Karpas-422 (cell line): ENCODE measurements at regions not wholly inside any gene's neighbourhood (a gene's known extent, or its start where the extent isn't known, plus 50 kb on each side); places are given as distances from the start of the nearest gene placed in this dataset.

Experiments used
- DNase-seq: peaks from one replicate; pipeline ENCODE4 v3.0.0-alpha.2; 2015
- H2AFZ ChIP-seq: fragments of 200-600 bp; sonication (generic); 2 replicates; pipeline ENCODE4 v1.6.1; 2014; ENCODE audit warnings: antibody characterized with exemption, low read length, mixed read lengths
- H3K27ac ChIP-seq: fragments of 200-600 bp; sonication (generic); 2 replicates; pipeline ENCODE4 v1.5.1; 2014; ENCODE audit warnings: mild to moderate bottlenecking, low read length, moderate library complexity
- H3K27me3 ChIP-seq: fragments of 200-600 bp; sonication (generic); 2 replicates; pipeline ENCODE4 v1.6.1; 2014; ENCODE audit warnings: low read length, mixed read lengths
- H3K36me3 ChIP-seq: fragments of 200-600 bp; sonication (generic); 2 replicates; pipeline ENCODE4 v1.6.1; 2014; ENCODE audit warnings: low read length, mixed read lengths; ENCODE audit not compliant: insufficient read depth
- H3K4me1 ChIP-seq: fragments of 200-600 bp; sonication (generic); 2 replicates; pipeline ENCODE4 v1.6.1; 2014; ENCODE audit warnings: mild to moderate bottlenecking, low read length, mixed read lengths
- H3K4me2 ChIP-seq: fragments of 200-600 bp; sonication (generic); 2 replicates; pipeline ENCODE4 v1.6.1; 2014; ENCODE audit warnings: low read length, low read depth, mild to moderate bottlenecking; ENCODE audit not compliant: poor library complexity, severe bottlenecking
- H3K4me3 ChIP-seq: fragments of 200-600 bp; sonication (generic); 2 replicates; pipeline ENCODE4 v1.5.1; 2014; ENCODE audit warnings: mild to moderate bottlenecking, antibody characterized with exemption, low read length, mixed read lengths
- H3K79me2 ChIP-seq: fragments of 200-600 bp; sonication (generic); 2 replicates; pipeline ENCODE4 v1.6.1; 2014; ENCODE audit warnings: mild to moderate bottlenecking, low read length, mixed read lengths
- H3K9ac ChIP-seq: fragments of 200-600 bp; sonication (generic); 2 replicates; pipeline ENCODE4 v1.6.0; 2014; ENCODE audit warnings: low read length
- H3K9me2 ChIP-seq: fragments of 200-600 bp; sonication (generic), shearing (Covaris generic); replicated peaks from 2 replicates; pipeline ENCODE4 v1.6.0; 2014; ENCODE audit warnings: mild to moderate bottlenecking, low read length, moderate library complexity; ENCODE audit not compliant: insufficient read depth
- H3K9me3 ChIP-seq: fragments of 300-700, 200-600 bp; sonication (generic); 2 replicates; pipeline ENCODE4 v1.6.1; 2014; ENCODE audit warnings: low read length, mixed read lengths
- H4K20me1 ChIP-seq: fragments of 200-600 bp; sonication (generic); 2 replicates; pipeline ENCODE4 v1.6.1; 2014; ENCODE audit warnings: mild to moderate bottlenecking, antibody characterized with exemption, low read length, low read depth; ENCODE audit not compliant: insufficient read depth

DNA sequence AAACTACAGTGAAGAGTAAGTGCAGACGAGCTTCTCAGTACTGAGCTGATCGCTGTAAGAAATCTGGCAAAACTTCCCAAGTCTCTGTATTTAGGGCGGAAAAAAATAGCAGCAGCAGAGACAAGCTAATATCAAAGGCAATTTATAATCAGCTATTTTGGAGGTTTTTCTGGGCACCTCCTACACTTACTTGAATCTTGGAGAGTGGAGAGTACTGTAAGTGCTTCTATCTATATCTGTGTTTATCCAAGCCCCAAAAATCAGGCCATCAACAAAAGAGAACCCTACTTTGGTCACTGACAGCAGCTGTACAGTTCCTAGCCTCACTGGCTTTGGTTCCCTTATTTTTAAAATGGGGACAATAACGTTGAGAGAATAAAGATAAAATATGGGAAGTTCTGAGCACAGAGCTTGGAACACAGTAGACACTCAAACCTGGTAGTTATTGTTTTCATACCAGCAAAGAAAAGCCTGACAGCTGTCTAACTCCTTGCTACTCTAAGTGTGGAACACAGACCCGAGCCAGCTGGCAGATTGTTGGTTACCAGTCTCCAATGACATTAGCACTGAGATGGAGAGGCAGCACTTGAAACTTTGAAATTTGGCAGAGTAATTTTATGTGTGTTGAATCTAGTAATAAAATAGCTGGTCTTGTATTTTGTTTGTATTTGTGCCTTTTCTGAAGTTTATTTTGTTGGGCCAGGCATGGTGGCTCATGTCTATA, 96.0 kb upstream of the SLC28A3 start:
- H3K9me2 ChIP-seq = no peaks in the 10 kb centered on the region
- no peaks in the 10 kb centered on the region for H3K4me1 ChIP-seq
- DNase-seq = no peak
- no peak overlapping the region for H2AFZ ChIP-seq
- H3K79me2 ChIP-seq = no peaks in the 10 kb centered on the region
- H3K36me3 ChIP-seq = no peaks in the 10 kb centered on the region
- no peaks in the 10 kb centered on the region for H3K27me3 ChIP-seq
- no peak overlapping the region for H3K4me3 ChIP-seq
- H3K4me2 ChIP-seq = no peak overlapping the region
- no peak overlapping the region for H3K27ac ChIP-seq
- H3K9me3 ChIP-seq = no peaks in the 10 kb centered on the region
- H3K9ac ChIP-seq = no peak overlapping the region
- no peaks in the 10 kb centered on the region for H4K20me1 ChIP-seq

DNA sequence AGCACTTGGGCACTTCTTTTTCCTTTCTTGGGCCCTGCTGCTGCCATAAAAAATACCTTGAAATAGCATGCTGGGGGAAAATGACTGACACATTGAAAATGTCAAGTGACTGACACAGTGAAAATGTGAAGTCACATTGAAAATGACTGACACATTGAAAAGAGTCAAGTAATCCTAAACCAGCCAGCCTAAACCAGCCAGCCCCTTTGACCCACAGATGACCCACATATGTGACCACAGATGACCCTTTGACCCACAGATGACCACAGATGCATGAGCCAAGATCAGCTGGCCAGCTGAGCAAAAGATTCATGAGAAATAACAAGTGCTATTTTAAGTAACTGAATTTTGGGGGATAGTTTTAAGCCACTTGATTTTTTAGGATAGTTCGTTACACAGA, 97.8 kb upstream of the SLC28A3 start:
- Histone ChIP-seq H3K9me2 (no peaks in the 10 kb centered on the region), H4K20me1 (no peaks in the 10 kb centered on the region), H3K9me3 (no peaks in the 10 kb centered on the region), H3K36me3 (no peaks in the 10 kb centered on the region), H3K27ac (no peak overlapping the region), H2AFZ (no peak overlapping the region), H3K4me1 (no peaks in the 10 kb centered on the region), H3K4me2 (no peak overlapping the region), H3K79me2 (no peaks in the 10 kb centered on the region), H3K4me3 (no peak overlapping the region), H3K27me3 (no peaks in the 10 kb centered on the region), H3K9ac (no peak overlapping the region)
- no peak for DNase-seq

DNA sequence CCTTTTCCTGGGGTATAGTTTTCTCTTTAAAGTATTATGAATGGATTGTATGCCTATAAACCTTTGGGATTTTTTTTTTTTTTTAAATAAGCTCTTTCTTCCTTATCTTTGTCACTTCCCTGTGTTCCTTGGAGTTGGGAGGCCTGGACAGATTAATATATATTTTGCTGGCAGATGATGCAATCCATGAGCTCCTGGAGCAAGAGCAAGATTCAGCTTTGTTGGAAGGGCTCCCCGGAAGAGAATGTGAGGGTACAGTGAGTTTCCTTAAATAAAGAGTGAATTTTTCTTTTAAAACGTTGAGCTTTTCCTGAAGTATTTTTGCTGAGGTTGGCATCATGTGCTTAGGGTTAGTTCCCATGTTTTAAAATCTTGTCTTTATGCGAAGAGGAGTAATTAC, 98.7 kb upstream of the SLC28A3 start:
- Histone ChIP-seq H3K9me3 (no peaks in the 10 kb centered on the region), H3K4me1 (no peaks in the 10 kb centered on the region), H3K9me2 (no peaks in the 10 kb centered on the region), H3K36me3 (no peaks in the 10 kb centered on the region), H3K9ac (no peak overlapping the region), H3K79me2 (no peaks in the 10 kb centered on the region), H4K20me1 (no peaks in the 10 kb centered on the region), H3K4me3 (no peak overlapping the region), H2AFZ (no peak overlapping the region), H3K27me3 (no peaks in the 10 kb centered on the region), H3K4me2 (no peak overlapping the region), H3K27ac (no peak overlapping the region)
- DNase-seq = no peak

DNA sequence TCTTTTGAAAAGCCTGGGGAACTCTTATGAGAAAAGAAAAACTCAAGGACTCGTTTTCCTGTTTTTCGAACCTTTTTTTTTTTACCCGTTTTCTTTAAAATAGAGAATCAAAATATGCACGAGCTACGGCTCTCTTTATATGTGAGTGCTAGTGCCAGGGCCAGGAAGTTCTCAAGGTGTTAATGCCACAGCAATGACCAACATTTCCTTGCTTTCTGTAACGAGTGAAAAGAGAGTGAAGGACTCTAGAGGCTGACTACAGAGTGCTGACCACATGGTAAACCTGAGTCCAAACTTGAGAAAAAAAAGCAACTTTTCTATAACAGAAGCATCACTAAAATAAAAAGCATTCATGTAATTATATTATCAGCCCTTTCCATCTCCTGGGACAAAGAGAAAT, 102.2 kb upstream of the SLC28A3 start:
- DNase-seq = no peak
- Histone ChIP-seq H3K4me1 (no peaks in the 10 kb centered on the region), H3K27me3 (no peaks in the 10 kb centered on the region), H4K20me1 (no peaks in the 10 kb centered on the region), H3K9me3 (no peaks in the 10 kb centered on the region), H2AFZ (no peak overlapping the region), H3K9me2 (no peaks in the 10 kb centered on the region), H3K4me2 (no peak overlapping the region), H3K9ac (no peak overlapping the region), H3K36me3 (no peaks in the 10 kb centered on the region), H3K27ac (no peak overlapping the region), H3K79me2 (no peaks in the 10 kb centered on the region), H3K4me3 (no peak overlapping the region)

DNA sequence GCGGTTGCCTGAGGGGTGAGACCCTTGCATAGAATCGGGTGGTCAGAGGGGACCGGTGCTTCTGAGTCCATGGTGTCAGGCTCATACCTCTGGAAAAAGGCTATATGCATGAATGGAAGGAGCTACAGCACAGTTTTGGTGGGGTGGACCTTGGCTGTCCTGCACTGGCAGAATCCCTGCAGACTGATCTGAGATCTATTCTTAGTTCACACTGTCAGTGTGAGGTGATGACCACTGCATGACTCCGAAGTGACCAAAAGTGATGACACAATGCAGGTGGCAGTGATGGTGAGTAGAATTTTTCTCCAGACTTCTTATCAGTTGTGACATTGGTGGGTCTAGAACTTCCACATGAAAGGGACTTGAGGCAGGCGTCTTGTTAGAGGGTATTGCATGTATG, 105.2 kb upstream of the SLC28A3 start:
- Histone ChIP-seq H4K20me1 (no peaks in the 10 kb centered on the region), H3K9ac (no peak overlapping the region), H3K27ac (no peak overlapping the region), H3K4me1 (no peaks in the 10 kb centered on the region), H2AFZ (no peak overlapping the region), H3K27me3 (no peaks in the 10 kb centered on the region), H3K4me2 (no peak overlapping the region), H3K36me3 (no peaks in the 10 kb centered on the region), H3K4me3 (no peak overlapping the region), H3K9me3 (no peaks in the 10 kb centered on the region), H3K79me2 (no peaks in the 10 kb centered on the region), H3K9me2 (no peaks in the 10 kb centered on the region)
- no peak for DNase-seq

DNA sequence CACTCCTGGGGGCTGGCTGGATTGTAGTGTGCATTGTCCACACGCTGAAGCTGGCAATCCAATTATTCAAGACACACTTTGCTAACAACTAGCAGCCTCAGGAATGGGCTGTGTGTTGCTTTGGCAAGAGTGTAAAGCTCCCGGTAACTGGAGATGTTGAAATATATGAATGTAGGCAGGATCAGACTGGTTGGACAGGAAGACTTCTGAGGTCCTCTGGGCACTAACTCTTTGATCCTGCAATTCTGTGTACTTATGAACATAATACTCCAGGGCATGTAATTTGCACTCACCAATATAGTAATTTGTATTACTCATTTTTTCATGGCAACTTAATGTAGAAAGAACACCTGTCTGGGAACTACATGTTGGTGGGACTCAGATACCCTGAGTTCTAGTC, 106.7 kb upstream of the SLC28A3 start:
- no peaks in the 10 kb centered on the region for H3K79me2 ChIP-seq
- no peak overlapping the region for H3K4me2 ChIP-seq
- no peaks in the 10 kb centered on the region for H3K9me2 ChIP-seq
- no peak overlapping the region for H2AFZ ChIP-seq
- no peak overlapping the region for H3K27ac ChIP-seq
- H3K4me3 ChIP-seq = no peak overlapping the region
- H3K9ac ChIP-seq = no peak overlapping the region
- H3K4me1 ChIP-seq = no peaks in the 10 kb centered on the region
- H4K20me1 ChIP-seq = no peaks in the 10 kb centered on the region
- no peaks in the 10 kb centered on the region for H3K27me3 ChIP-seq
- DNase-seq = no peak
- no peaks in the 10 kb centered on the region for H3K36me3 ChIP-seq
- no peaks in the 10 kb centered on the region for H3K9me3 ChIP-seq

DNA sequence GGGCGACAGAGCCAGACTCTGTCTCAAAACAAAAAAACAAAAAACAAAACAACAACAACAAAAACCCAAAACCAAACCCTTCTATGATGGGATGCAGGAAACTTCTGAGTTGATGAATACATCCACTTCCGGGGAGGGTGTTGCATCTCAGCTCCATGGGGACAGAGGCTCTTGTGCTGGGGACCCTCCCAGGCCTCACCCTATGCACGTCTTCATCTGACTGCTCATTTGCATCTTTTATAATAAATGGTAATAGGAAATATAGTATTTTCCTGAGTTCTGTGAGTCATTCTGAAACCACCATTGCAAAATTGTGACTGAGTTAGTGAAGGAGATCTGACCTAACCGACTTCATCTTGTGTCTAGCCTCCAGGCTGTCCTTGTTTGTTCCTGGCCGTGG, 109.5 kb upstream of the SLC28A3 start:
- Histone ChIP-seq H3K4me3 (no peak overlapping the region), H3K79me2 (no peaks in the 10 kb centered on the region), H3K9me3 (no peaks in the 10 kb centered on the region), H3K9ac (no peak overlapping the region), H3K27ac (no peak overlapping the region), H3K4me1 (no peaks in the 10 kb centered on the region), H2AFZ (no peak overlapping the region), H4K20me1 (no peaks in the 10 kb centered on the region), H3K9me2 (no peaks in the 10 kb centered on the region), H3K27me3 (no peaks in the 10 kb centered on the region), H3K4me2 (no peak overlapping the region), H3K36me3 (no peaks in the 10 kb centered on the region)
- DNase-seq = no peak

DNA sequence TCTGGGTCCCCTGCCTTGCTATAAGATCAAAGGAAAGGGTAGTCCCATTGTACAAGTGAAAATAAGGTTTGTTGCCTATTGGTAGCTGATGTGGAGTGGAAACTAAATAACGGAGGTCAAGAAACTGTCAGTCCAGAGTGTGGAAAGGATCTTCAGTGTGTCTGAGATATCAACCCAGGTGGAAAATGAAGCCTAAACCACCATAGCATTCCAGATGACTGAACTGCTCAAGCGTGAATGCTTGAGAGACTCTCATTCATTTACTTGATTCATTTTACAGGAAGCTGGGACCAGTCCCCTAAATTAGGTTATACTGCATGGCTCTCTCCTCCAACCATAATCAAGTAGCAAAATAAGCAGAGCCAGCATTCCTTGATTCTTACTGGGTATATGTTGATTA, 116.0 kb upstream of the SLC28A3 start:
- no peaks in the 10 kb centered on the region for H3K79me2 ChIP-seq
- no peak overlapping the region for H3K27ac ChIP-seq
- H3K4me1 ChIP-seq = no peaks in the 10 kb centered on the region
- DNase-seq = no peak
- no peak overlapping the region for H3K4me2 ChIP-seq
- H2AFZ ChIP-seq = no peak overlapping the region
- no peaks in the 10 kb centered on the region for H4K20me1 ChIP-seq
- H3K4me3 ChIP-seq = no peak overlapping the region
- H3K27me3 ChIP-seq = no peaks in the 10 kb centered on the region
- no peaks in the 10 kb centered on the region for H3K36me3 ChIP-seq
- H3K9me3 ChIP-seq = no peaks in the 10 kb centered on the region
- no peak overlapping the region for H3K9ac ChIP-seq
- no peaks in the 10 kb centered on the region for H3K9me2 ChIP-seq

DNA sequence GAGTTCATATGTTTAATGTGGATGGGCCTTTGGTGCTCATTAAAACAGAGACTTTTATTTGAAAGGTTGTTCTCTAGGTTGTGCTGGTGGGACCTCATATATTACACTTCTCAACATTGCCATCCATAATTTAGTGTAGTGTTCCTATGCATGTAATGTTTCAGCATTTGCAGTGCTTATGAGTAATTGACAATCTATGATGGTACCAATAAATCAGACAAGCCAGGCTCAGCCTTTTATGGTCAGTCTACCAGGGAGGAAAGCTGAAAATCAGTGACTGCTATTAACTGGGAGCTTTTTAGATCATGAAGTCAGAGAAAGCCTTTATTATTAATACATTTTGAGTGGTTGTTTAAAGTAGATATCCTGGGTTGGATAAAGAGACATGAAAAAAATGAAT, 120.1 kb upstream of the SLC28A3 start:
- Histone ChIP-seq H4K20me1 (no peaks in the 10 kb centered on the region), H3K9me2 (no peaks in the 10 kb centered on the region), H3K4me1 (no peaks in the 10 kb centered on the region), H3K9me3 (no peaks in the 10 kb centered on the region), H3K27ac (no peak overlapping the region), H3K4me3 (no peak overlapping the region), H3K4me2 (no peak overlapping the region), H3K27me3 (no peaks in the 10 kb centered on the region), H3K9ac (no peak overlapping the region), H3K79me2 (no peaks in the 10 kb centered on the region), H3K36me3 (no peaks in the 10 kb centered on the region), H2AFZ (no peak overlapping the region)
- DNase-seq = no peak
